ENCODE measurements at regions not wholly inside any gene's neighbourhood (a gene's known extent, or its start where the extent isn't known, plus 50 kb on each side); places are given as distances from the start of the nearest gene placed in this dataset.

DNA sequence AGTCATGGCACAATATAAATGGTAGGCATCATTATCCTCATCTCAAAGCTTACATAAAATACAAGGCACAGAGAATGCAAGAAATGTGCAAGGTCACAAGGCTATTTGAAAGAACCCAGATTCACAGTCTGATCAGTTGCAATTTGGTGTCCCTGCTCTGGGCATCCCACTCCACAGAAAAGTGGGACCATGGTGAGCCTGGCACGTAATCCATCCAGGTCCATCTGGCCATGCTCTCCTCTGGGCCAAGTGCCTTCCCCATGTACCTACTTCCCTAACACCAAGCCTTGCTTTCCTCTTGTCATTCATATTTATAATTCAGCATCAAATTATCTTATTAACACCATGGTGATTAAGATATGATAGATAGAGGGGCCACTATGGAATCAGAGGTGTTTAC, 390.0 kb downstream of the CDH11 start:
- 96 to 100% methylated on average over 1 of the region's 1 CpG for WGBS, 2 donors
- TF ChIP-seq POLR2A (IDR thresholded peaks at IDR 0.05), result no peak
- Histone ChIP-seq H3K9me3 (no peaks in the 10 kb centered on the region), H3K36me3 (ENCODE audit: low read depth, missing control alignments) (no peaks in the 10 kb centered on the region), H3K27me3 (no peaks in the 10 kb centered on the region), H3K27ac (no peak overlapping the region), H3K4me1 (no peaks in the 10 kb centered on the region), H3K4me3 (no peak overlapping the region)
- DNase-seq, result no peak
- intact Hi-C loops (cut with DNase I; ENCODE audit: low total_unique reads), result no loop called here

DNA sequence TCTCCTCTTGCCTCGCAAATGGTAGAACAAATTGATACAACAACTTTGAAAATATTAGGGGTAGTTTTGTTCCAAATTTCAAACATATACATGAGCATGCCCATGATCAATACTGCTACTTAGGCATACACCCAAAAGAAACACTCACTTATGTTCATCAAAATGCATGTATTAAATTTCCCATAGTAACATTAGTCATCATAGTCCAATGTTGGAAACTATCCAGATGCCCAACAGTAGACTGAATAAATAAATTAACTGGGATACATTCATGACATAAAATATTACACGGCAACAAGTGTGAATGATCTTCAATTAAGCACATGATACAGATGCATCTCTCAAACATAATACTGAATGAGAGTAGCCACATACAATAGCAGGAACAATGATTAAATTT, 391.6 kb downstream of the CDH11 start:
- intact Hi-C loops (cut with DNase I; ENCODE audit: low total_unique reads), result no loop called here
- H3K36me3 ChIP-seq (ENCODE audit: low read depth, missing control alignments), result no peaks in the 10 kb centered on the region
- 93 to 95% methylated on average over 2 of the region's 2 CpGs for WGBS, 2 donors
- H3K27me3 ChIP-seq, result no peaks in the 10 kb centered on the region
- H3K4me3 ChIP-seq, result no peak overlapping the region
- TF ChIP-seq, protein P1, sequence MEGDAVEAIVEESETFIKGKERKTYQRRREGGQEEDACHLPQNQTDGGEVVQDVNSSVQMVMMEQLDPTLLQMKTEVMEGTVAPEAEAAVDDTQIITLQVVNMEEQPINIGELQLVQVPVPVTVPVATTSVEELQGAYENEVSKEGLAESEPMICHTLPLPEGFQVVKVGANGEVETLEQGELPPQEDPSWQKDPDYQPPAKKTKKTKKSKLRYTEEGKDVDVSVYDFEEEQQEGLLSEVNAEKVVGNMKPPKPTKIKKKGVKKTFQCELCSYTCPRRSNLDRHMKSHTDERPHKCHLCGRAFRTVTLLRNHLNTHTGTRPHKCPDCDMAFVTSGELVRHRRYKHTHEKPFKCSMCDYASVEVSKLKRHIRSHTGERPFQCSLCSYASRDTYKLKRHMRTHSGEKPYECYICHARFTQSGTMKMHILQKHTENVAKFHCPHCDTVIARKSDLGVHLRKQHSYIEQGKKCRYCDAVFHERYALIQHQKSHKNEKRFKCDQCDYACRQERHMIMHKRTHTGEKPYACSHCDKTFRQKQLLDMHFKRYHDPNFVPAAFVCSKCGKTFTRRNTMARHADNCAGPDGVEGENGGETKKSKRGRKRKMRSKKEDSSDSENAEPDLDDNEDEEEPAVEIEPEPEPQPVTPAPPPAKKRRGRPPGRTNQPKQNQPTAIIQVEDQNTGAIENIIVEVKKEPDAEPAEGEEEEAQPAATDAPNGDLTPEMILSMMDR (IDR thresholded peaks at IDR 0.05), result no peak
- no peak for TF ChIP-seq POLR2A (IDR thresholded peaks at IDR 0.05)
- H3K9me3 ChIP-seq, result no peaks in the 10 kb centered on the region
- DNase-seq, result no peak
- H3K4me1 ChIP-seq, result no peaks in the 10 kb centered on the region
- no peak overlapping the region for H3K27ac ChIP-seq

DNA sequence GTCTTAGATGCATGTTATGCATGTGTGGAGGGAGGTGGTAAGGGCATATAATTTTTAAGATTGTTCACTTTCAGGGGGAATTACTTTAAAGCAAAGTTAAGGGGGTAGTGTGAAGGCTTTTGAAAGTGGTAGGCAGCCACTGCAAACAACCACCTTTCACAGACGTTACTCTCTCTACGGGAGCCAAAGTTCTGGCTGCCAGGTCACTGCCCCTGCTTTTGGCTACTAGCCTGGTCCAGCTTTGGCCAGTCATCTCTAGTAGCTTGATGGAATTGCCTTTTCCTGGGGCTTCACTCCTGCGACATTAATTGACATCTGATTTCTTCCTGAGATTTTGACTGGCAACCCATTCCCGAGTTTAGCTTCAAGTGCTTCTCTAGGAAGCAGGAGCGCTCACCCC, 397.5 kb downstream of the CDH11 start:
- no peaks in the 10 kb centered on the region for H3K4me1 ChIP-seq
- 90% methylated on average over 5 of the region's 5 CpGs for whole genome bisulfite sequencing, 2 donors
- TF ChIP-seq, protein P1 (IDR thresholded peaks at IDR 0.05), result no peak
- TF ChIP-seq POLR2A (IDR thresholded peaks at IDR 0.05), result no peak

DNA sequence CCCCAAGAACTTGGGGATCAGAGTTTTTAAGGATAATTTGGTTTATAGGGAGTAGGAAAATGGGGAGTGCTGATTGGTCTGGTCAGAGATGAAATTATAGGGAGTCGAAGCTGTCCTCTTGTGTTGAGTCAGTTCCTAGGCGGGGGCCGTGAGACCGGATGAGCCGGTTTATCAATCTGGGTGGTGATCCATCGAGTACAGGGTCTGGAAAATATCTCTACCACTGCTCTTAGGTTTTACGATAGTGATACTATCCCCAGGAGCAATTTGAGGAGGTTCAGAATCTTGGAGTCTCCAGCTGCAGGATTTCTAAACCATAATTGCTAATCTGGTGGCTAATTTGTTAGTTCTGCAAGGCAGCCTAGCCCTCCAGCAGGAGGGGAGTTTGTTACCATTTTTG, 403.4 kb downstream of the CDH11 start:
- no peak for DNase-seq
- TF ChIP-seq POLR2A (IDR thresholded peaks at IDR 0.05), result no peak
- TF ChIP-seq, protein P1 (IDR thresholded peaks at IDR 0.05), result no peak
- intact Hi-C loops (cut with DNase I; ENCODE audit: low total_unique reads), result no loop called here
- H3K27ac ChIP-seq, result no peak overlapping the region
- WGBS, 2 donors, result 92 to 93% methylated on average over 7 of the region's 7 CpGs
- H3K9me3 ChIP-seq, result no peaks in the 10 kb centered on the region
- no peak overlapping the region for H3K4me3 ChIP-seq
- no peaks in the 10 kb centered on the region for H3K4me1 ChIP-seq
- no peaks in the 10 kb centered on the region for H3K27me3 ChIP-seq
- no peaks in the 10 kb centered on the region for H3K36me3 ChIP-seq (ENCODE audit: low read depth, missing control alignments)

More for the DNA sequence above, 397.5 kb downstream of the CDH11 start:
- Histone ChIP-seq H3K4me3 (no peak overlapping the region), H3K36me3 (ENCODE audit: low read depth, missing control alignments) (no peaks in the 10 kb centered on the region), H3K27me3 (no peaks in the 10 kb centered on the region), H3K27ac (no peak overlapping the region), H3K9me3 (no peaks in the 10 kb centered on the region)
- intact Hi-C loops (cut with DNase I; ENCODE audit: low total_unique reads), result loop anchor here (5.0 kb wide), 1 partner anchor 188 kb away; no protein-coding TSS in a partner anchor
- no peak for DNase-seq

DNA sequence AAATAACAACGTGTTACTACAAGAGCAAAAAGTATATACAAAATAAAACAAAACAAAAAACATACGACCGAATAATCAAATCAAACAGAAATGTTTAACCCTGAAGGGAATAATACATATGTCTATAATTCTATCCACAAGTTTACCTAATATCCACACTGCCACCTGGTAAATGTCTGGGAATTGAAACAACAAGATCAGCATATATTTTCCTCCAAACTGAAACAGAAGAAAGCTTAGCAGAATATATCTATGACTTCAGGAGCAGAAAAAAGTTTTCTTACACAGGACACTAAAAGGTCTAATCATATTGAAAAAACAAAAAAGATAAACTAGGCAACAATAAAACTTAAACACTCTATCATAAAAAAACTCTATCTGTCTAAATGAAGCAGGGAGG, 404.0 kb downstream of the CDH11 start:
- intact Hi-C loops (cut with DNase I; ENCODE audit: low total_unique reads), result no loop called here
- no peak for DNase-seq
- 65 to 70% methylated on average over 3 of the region's 3 CpGs for WGBS, 2 donors
- H3K27ac ChIP-seq, result no peak overlapping the region
- H3K4me3 ChIP-seq, result no peak overlapping the region
- no peaks in the 10 kb centered on the region for H3K4me1 ChIP-seq
- H3K36me3 ChIP-seq (ENCODE audit: low read depth, missing control alignments), result no peaks in the 10 kb centered on the region
- TF ChIP-seq POLR2A (IDR thresholded peaks at IDR 0.05), result no peak
- TF ChIP-seq, protein P1 (IDR thresholded peaks at IDR 0.05), result no peak
- no peaks in the 10 kb centered on the region for H3K27me3 ChIP-seq
- no peaks in the 10 kb centered on the region for H3K9me3 ChIP-seq

All from testis (tissue), 2 donors.